ENCODE measurements at regions not wholly inside any gene's neighbourhood (a gene's known extent, or its start where the extent isn't known, plus 50 kb on each side); places are given as distances from the start of the nearest gene placed in this dataset.

DNA sequence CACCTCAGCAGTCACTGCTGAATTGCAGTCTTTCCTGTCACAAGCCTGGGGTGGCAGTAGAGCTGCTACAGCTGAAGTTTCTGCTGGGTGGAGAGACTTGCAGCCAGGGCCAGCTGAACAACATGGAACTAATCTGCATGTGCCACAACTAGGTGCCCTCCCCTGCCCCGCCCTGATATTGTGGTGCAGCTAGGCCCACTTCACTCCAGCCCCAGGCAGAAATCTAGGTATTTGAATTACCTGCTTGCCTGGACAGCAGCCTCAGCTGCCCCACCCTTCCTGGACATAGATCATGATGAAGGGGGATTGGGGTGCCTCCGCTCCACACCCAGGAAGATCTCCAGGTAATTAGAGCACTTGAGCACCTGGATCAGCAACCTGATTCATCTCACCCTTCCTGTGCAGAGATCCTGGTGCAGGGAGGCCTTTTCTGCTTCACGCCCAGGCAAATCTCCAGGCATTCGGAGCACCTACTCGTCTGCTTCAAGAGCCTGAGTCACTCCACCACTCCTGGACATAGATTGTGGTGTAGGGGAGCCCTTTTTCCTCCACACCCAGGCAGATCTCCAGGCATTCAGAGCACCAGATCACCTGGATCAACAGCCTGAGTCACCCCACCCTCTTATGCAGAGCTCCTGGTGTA lies 477.0 kb downstream of the SOX5 start:
- no peaks in the 10 kb centered on the region for H3K4me1 ChIP-seq
- H3K27ac ChIP-seq: no peak overlapping the region
- no peaks in the 10 kb centered on the region for H3K36me3 ChIP-seq
- intact Hi-C loops (cut with DNase I; ENCODE audit: low total_unique reads): no loop called here
- H3K9me3 ChIP-seq: peaks cover 7 to 16% of the 10 kb centered on the region in 2 donors
- H3K27me3 ChIP-seq: no peaks in the 10 kb centered on the region
- no peak for DNase-seq (ENCODE audit: low spot score in 2 of 2)
- H3K4me3 ChIP-seq: no peak overlapping the region
- TF ChIP-seq POLR2AphosphoS5 (IDR thresholded peaks at IDR 0.05) (no peak), POLR2A (IDR thresholded peaks at IDR 0.05) (no peak)
- TF ChIP-seq, protein P1, sequence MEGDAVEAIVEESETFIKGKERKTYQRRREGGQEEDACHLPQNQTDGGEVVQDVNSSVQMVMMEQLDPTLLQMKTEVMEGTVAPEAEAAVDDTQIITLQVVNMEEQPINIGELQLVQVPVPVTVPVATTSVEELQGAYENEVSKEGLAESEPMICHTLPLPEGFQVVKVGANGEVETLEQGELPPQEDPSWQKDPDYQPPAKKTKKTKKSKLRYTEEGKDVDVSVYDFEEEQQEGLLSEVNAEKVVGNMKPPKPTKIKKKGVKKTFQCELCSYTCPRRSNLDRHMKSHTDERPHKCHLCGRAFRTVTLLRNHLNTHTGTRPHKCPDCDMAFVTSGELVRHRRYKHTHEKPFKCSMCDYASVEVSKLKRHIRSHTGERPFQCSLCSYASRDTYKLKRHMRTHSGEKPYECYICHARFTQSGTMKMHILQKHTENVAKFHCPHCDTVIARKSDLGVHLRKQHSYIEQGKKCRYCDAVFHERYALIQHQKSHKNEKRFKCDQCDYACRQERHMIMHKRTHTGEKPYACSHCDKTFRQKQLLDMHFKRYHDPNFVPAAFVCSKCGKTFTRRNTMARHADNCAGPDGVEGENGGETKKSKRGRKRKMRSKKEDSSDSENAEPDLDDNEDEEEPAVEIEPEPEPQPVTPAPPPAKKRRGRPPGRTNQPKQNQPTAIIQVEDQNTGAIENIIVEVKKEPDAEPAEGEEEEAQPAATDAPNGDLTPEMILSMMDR (IDR thresholded peaks at IDR 0.05): no peak

DNA sequence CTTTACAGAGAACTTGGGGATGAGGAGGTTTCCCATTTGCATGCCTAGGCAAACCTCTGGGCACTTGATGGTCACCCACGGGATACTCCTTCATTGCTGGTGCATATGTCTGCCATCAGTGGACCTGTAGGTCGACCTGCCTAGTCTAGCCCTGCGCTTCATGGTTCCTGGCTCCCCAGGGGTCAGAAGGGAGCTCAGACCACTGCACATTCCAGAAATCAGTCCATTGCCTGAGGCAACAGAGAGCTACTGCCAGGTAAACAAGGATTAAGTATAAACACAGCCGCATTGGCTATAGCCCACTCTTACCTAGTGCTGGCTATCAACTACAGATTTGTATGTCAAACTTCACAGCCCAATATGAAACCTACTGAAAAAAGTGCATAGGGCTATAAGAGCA lies 476.4 kb downstream of the SOX5 start:
- intact Hi-C loops (cut with DNase I; ENCODE audit: low total_unique reads): no loop called here
- no peaks in the 10 kb centered on the region for H3K27me3 ChIP-seq
- no peaks in the 10 kb centered on the region for H3K36me3 ChIP-seq
- H3K4me1 ChIP-seq: no peaks in the 10 kb centered on the region
- DNase-seq (ENCODE audit: low spot score in 2 of 2): no peak
- no peak overlapping the region for H3K27ac ChIP-seq
- H3K9me3 ChIP-seq: peaks cover 7 to 10% of the 10 kb centered on the region in 2 donors
- TF ChIP-seq POLR2A (IDR thresholded peaks at IDR 0.05) (no peak), POLR2AphosphoS5 (IDR thresholded peaks at IDR 0.05) (no peak)
- TF ChIP-seq, protein P1 (IDR thresholded peaks at IDR 0.05): no peak
- no peak overlapping the region for H3K4me3 ChIP-seq

DNA sequence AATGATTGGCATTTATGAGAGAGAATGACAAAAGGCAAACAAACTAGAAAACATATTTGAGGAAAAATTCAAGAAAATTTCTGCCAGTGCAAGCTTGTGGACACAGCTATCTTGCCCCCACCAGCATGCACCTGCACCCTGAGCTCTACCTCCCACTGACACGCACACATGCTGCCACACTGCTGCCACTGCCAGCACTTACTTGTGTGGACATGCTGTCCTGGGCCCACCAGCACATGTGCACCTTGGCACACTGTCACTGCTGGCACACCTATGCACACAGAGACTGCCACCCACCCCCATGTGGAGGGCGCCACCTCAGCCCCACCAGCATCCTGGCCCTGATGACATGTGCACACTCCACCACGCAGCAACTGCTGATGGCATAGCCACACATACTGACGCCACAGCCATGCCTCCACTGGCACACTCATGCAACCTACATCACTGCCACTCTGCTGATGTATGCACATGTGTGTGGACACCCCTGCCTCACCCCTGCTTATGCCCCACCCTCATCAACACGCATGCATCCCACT lies 475.0 kb downstream of the SOX5 start:
- no peak for TF ChIP-seq POLR2AphosphoS5 (IDR thresholded peaks at IDR 0.05)
- no peak for TF ChIP-seq POLR2A (IDR thresholded peaks at IDR 0.05)
- TF ChIP-seq, protein P1 (IDR thresholded peaks at IDR 0.05): no peak
- H3K4me3 ChIP-seq: no peak overlapping the region
- H3K27me3 ChIP-seq: no peaks in the 10 kb centered on the region
- no peak overlapping the region for H3K27ac ChIP-seq
- DNase-seq (ENCODE audit: low spot score in 2 of 2): no peak
- intact Hi-C loops (cut with DNase I; ENCODE audit: low total_unique reads): no loop called here
- no peaks in the 10 kb centered on the region for H3K4me1 ChIP-seq
- H3K9me3 ChIP-seq: peaks cover 7 to 10% of the 10 kb centered on the region in 2 donors
- no peaks in the 10 kb centered on the region for H3K36me3 ChIP-seq

Measured in breast epithelium (tissue), 4 donors.